SK-N-SH treated with all-trans-retinoic acid at 6 μM for 48 hours (cell line): ENCODE measurements at regions not wholly inside any gene's neighbourhood (a gene's known extent, or its start where the extent isn't known, plus 50 kb on each side); places are given as distances from the start of the nearest gene placed in this dataset.

Source experiments
- ATAC-seq: fragments of 200-7000 bp; cut with Tn5 transposase; 3 replicates; pipeline ENCODE4 v1.9.1; 2020; ENCODE audit warnings: mild to moderate bottlenecking, moderate library complexity
- ARNTL ChIP-seq: fragments of 450-650 bp; formaldehyde crosslinking; IDR thresholded peaks from 2 replicates; pipeline ENCODE4 v1.5.0; 2020; ENCODE audit warnings: low read depth, mild to moderate bottlenecking, moderate library complexity, borderline replicate concordance
- BACH2 ChIP-seq: fragments of 250-450 bp; sonication (Bioruptor Pico); IDR thresholded peaks from 2 replicates; pipeline ENCODE4 v1.9.0; 2021; ENCODE audit warnings: mild to moderate bottlenecking, borderline replicate concordance
- CREB5 ChIP-seq: fragments of 250-450 bp; sonication (Bioruptor Pico); IDR thresholded peaks from 2 replicates; pipeline ENCODE4 v1.5.1; 2020; ENCODE audit warnings: low read depth, mild to moderate bottlenecking, moderate library complexity
- CSDC2 ChIP-seq: fragments of 250-450 bp; sonication (Bioruptor Pico); IDR thresholded peaks from 2 replicates; pipeline ENCODE4 v1.5.0; 2020; ENCODE audit warnings: mild to moderate bottlenecking, moderate library complexity
- ESRRG ChIP-seq: fragments of 250-450 bp; sonication (Bioruptor Pico); IDR thresholded peaks from 2 replicates; pipeline ENCODE4 v1.6.1; 2021; ENCODE audit warnings: mild to moderate bottlenecking
- GLIS3 ChIP-seq: fragments of 250-450 bp; sonication (Bioruptor Pico); IDR thresholded peaks from 2 replicates; pipeline ENCODE4 v1.5.0; 2020; ENCODE audit warnings: mild to moderate bottlenecking, moderate library complexity
- ISL1 ChIP-seq: fragments of 250-450 bp; sonication (Bioruptor Pico); IDR thresholded peaks from 2 replicates; pipeline ENCODE4 v2.1.2; 2022; ENCODE audit warnings: mild to moderate bottlenecking, moderate library complexity
- OSR1 ChIP-seq: fragments of 250-450 bp; sonication (Bioruptor Pico); IDR thresholded peaks from 2 replicates; pipeline ENCODE4 v1.8.0; 2022; ENCODE audit warnings: moderate library complexity, mild to moderate bottlenecking, inconsistent platforms
- PATZ1 ChIP-seq: fragments of 250-450 bp; sonication (Bioruptor Pico); IDR thresholded peaks from 2 replicates; pipeline ENCODE4 v1.8.0; 2020; ENCODE audit warnings: mild to moderate bottlenecking, moderate library complexity, borderline replicate concordance
- POU6F1 ChIP-seq: fragments of 250-450 bp; sonication (Bioruptor Pico); IDR thresholded peaks from 2 replicates; pipeline ENCODE4 v1.8.0; 2021; ENCODE audit warnings: low read depth, mild to moderate bottlenecking, moderate library complexity, borderline replicate concordance
- PPARA ChIP-seq: fragments of 250-450 bp; sonication (Bioruptor Pico); IDR thresholded peaks from 2 replicates; pipeline ENCODE4 v1.5.0; 2020; ENCODE audit warnings: mild to moderate bottlenecking, borderline replicate concordance
- RARB ChIP-seq: fragments of 250-450 bp; sonication (Bioruptor Pico); IDR thresholded peaks from 2 replicates; pipeline ENCODE4 v1.8.0; 2021; ENCODE audit warnings: mild to moderate bottlenecking, moderate library complexity
- SNAI2 ChIP-seq: fragments of 250-450 bp; sonication (Bioruptor Pico); IDR thresholded peaks from 2 replicates; pipeline ENCODE4 v1.5.0; 2020; ENCODE audit warnings: mild to moderate bottlenecking, moderate library complexity
- TCF4 ChIP-seq: fragments of 250-450 bp; sonication (Bioruptor Pico); IDR thresholded peaks from 2 replicates; pipeline ENCODE4 v1.8.0; 2021; ENCODE audit warnings: mild to moderate bottlenecking, moderate library complexity, borderline replicate concordance
- TOX ChIP-seq: fragments of 250-450 bp; sonication (Bioruptor Pico); IDR thresholded peaks from 2 replicates; pipeline ENCODE4 v1.8.0; 2021; ENCODE audit warnings: mild to moderate bottlenecking, moderate library complexity, borderline replicate concordance
- ZC3H10 ChIP-seq: fragments of 250-450 bp; sonication (Bioruptor Pico); IDR thresholded peaks from 2 replicates; pipeline ENCODE4 v1.5.1; 2021; ENCODE audit warnings: mild to moderate bottlenecking, moderate library complexity
- ZFP3 ChIP-seq: fragments of 250-450 bp; sonication (Bioruptor Pico); IDR thresholded peaks from 2 replicates; pipeline ENCODE4 v1.5.0; 2020; ENCODE audit warnings: mild to moderate bottlenecking, moderate library complexity
- ZFP30 ChIP-seq: fragments of 450-650 bp; formaldehyde crosslinking; IDR thresholded peaks from 2 replicates; pipeline ENCODE4 v1.5.0; 2022; ENCODE audit warnings: mild to moderate bottlenecking, moderate library complexity
- ZNF565 ChIP-seq: fragments of 450-650 bp; formaldehyde crosslinking; conservative IDR thresholded peaks from 2 replicates; pipeline ENCODE4 v1.5.0; 2020; ENCODE audit warnings: low read depth, mild to moderate bottlenecking, moderate library complexity
- ZNF70 ChIP-seq: fragments of 450-650 bp; formaldehyde crosslinking; IDR thresholded peaks from 2 replicates; pipeline ENCODE4 v1.5.0; 2020; ENCODE audit warnings: mild to moderate bottlenecking, moderate library complexity
- ZNF8 ChIP-seq: fragments of 450-650 bp; formaldehyde crosslinking; IDR thresholded peaks from 2 replicates; pipeline ENCODE4 v1.5.0; 2020; ENCODE audit warnings: mild to moderate bottlenecking, moderate library complexity
- TF ChIP-seq, protein P1 (sequence below): fragments of 250-450 bp; sonication (Bioruptor Pico); IDR thresholded peaks from 2 replicates; pipeline ENCODE4 v1.5.0; 2020; ENCODE audit warnings: mild to moderate bottlenecking, moderate library complexity

DNA sequence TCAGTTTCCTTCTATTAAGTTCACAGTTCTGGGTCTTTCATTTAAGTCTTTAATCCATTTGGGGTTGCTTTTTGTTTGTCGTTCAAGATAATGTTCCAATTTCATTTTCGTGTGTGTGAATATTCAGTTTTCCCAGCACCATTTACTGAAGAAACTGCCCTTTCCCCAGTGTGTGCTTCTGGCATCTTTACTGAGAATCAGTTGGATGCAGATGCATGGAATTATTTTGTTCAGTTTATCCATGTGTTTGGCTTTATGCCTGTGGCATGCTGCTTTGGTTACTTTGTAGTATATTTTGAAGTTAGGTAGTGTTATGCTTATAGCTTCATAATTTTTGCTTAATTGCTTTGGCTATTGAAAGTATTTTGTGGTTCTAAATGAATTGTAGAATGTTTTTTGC is 163.8 kb upstream of the HDX start:
- no peak for ATAC-seq
- no peak for TF ChIP-seq ISL1 (CRISPR knock-in tag)
- TF ChIP-seq CREB5 (CRISPR knock-in tag), result no peak
- TF ChIP-seq CSDC2, result no peak
- no peak for TF ChIP-seq OSR1 (CRISPR knock-in tag)
- TF ChIP-seq RARB, result no peak
- TF ChIP-seq ZC3H10 (CRISPR knock-in tag), result no peak
- TF ChIP-seq SNAI2 (CRISPR knock-in tag), result no peak
- no peak for TF ChIP-seq ZNF70 (CRISPR knock-in tag)
- TF ChIP-seq, protein P1, sequence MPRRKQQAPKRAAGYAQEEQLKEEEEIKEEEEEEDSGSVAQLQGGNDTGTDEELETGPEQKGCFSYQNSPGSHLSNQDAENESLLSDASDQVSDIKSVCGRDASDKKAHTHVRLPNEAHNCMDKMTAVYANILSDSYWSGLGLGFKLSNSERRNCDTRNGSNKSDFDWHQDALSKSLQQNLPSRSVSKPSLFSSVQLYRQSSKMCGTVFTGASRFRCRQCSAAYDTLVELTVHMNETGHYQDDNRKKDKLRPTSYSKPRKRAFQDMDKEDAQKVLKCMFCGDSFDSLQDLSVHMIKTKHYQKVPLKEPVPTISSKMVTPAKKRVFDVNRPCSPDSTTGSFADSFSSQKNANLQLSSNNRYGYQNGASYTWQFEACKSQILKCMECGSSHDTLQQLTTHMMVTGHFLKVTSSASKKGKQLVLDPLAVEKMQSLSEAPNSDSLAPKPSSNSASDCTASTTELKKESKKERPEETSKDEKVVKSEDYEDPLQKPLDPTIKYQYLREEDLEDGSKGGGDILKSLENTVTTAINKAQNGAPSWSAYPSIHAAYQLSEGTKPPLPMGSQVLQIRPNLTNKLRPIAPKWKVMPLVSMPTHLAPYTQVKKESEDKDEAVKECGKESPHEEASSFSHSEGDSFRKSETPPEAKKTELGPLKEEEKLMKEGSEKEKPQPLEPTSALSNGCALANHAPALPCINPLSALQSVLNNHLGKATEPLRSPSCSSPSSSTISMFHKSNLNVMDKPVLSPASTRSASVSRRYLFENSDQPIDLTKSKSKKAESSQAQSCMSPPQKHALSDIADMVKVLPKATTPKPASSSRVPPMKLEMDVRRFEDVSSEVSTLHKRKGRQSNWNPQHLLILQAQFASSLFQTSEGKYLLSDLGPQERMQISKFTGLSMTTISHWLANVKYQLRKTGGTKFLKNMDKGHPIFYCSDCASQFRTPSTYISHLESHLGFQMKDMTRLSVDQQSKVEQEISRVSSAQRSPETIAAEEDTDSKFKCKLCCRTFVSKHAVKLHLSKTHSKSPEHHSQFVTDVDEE (CRISPR knock-in tag), result no peak
- TF ChIP-seq PATZ1, result no peak
- TF ChIP-seq ZNF8, result no peak

DNA sequence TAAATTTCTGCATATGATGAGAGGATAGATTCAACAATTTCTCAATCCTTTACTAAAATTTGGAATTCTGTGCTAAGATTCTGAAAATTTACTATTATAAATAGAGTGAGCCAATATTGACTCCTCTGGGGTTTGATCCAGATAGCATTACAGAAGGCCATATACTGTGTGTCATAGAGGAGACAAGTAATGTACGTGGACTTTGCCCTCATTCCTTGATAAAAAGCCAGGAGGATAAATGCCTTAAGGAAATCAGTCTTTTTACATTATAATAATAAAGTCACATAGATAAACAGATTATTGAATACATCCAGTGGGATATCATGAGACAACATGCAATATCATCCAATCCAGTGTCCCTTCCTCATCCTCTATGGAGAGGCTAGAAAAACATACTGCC is 188.0 kb upstream of the HDX start:
- ATAC-seq, result no peak
- TF ChIP-seq OSR1 (CRISPR knock-in tag) (no peak), ZNF70 (CRISPR knock-in tag) (no peak), TOX (CRISPR knock-in tag) (no peak), BACH2 (CRISPR knock-in tag) (no peak), ZC3H10 (CRISPR knock-in tag) (no peak), ARNTL (CRISPR knock-in tag) (no peak), ESRRG (CRISPR knock-in tag) (no peak), ZFP3 (CRISPR knock-in tag) (no peak)
- TF ChIP-seq, all 23 proteins: peak for 0

- ATAC-seq, result no peak
- TF ChIP-seq CREB5 (CRISPR knock-in tag), result no peak
- no peak for TF ChIP-seq ZNF565
- no peak for TF ChIP-seq PATZ1
- no peak for TF ChIP-seq ZFP3 (CRISPR knock-in tag)
- TF ChIP-seq ZNF70 (CRISPR knock-in tag), result no peak
- TF ChIP-seq CSDC2, result no peak
- no peak for TF ChIP-seq TOX (CRISPR knock-in tag)
- TF ChIP-seq GLIS3 (CRISPR knock-in tag), result no peak
- TF ChIP-seq ISL1 (CRISPR knock-in tag), result no peak
- no peak for TF ChIP-seq ZC3H10 (CRISPR knock-in tag)
- TF ChIP-seq ZNF8, result no peak
- TF ChIP-seq ZFP30 (CRISPR knock-in tag), result no peak
- no peak for TF ChIP-seq POU6F1 (CRISPR knock-in tag)
- TF ChIP-seq PPARA (CRISPR knock-in tag), result no peak
- TF ChIP-seq ESRRG (CRISPR knock-in tag), result no peak
- TF ChIP-seq RARB, result no peak
- no peak for TF ChIP-seq TCF4 (CRISPR knock-in tag)
- TF ChIP-seq SNAI2 (CRISPR knock-in tag), result no peak
- TF ChIP-seq ARNTL (CRISPR knock-in tag), result no peak
- no peak for TF ChIP-seq BACH2 (CRISPR knock-in tag)
Observed at GRCh38 chrX:84709987-84710386, 207.7 kb upstream of the HDX start.
